Psoas muscle (tissue), 7 donors: ENCODE measurements at regions not wholly inside any gene's neighbourhood (a gene's known extent, or its start where the extent isn't known, plus 50 kb on each side); places are given as distances from the start of the nearest gene placed in this dataset.

Source experiments
- ATAC-seq, 4 donors: fragments of 200-7000 bp; cut with Tn5 transposase; one replicate each; pipeline ENCODE4 v1.9.1; 2020; ENCODE audit warnings: moderate library complexity in 3 of 4, mild to moderate bottlenecking in 2 of 4
- DNase-seq, 2 donors: peaks; one replicate each; pipeline ENCODE4 v3.0.0-alpha.2; 2020
- H3K27ac ChIP-seq: fragments of 200-600 bp; one replicate; pipeline ENCODE4 v1.8.0; 2022
- H3K27me3 ChIP-seq, 3 donors: fragments of 200-600 bp in 1 of 3; one replicate each; pipeline versions ENCODE4 v1.6.1 to v1.8.0; 2013 to 2022; ENCODE audit warnings: low read length in 2 of 3, mild to moderate bottlenecking in 2 of 3, moderate library complexity in 1 of 3; ENCODE audit not compliant: insufficient read depth in 3 of 3
- H3K36me3 ChIP-seq, 2 donors: fragments of 200-600 bp in 1 of 2; one replicate each; pipeline versions ENCODE4 v1.6.1 to v1.8.0; 2013 to 2022; ENCODE audit warnings: low read depth in 1 of 2, mild to moderate bottlenecking in 1 of 2, moderate library complexity in 1 of 2; ENCODE audit not compliant: insufficient read depth in 1 of 2
- H3K4me1 ChIP-seq: fragments of 200-600 bp; one replicate; pipeline ENCODE4 v1.8.0; 2022
- H3K4me3 ChIP-seq: fragments of 200-600 bp; one replicate; pipeline ENCODE4 v1.8.0; 2022; ENCODE audit warnings: mild to moderate bottlenecking
- H3K9me3 ChIP-seq: fragments of 200-600 bp; one replicate; pipeline ENCODE4 v1.8.0; 2022
- CTCF ChIP-seq: fragments of 200-600 bp; IDR thresholded peaks from one replicate; pipeline ENCODE4 v1.8.0; 2022; ENCODE audit warnings: antibody characterized with exemption
- WGBS, 3 donors: extraction: QIAGEN DNeasy Blood & Tissue Kit; methylation state at CpG; one replicate each; pipeline versions ENCODE4 v1.1.6 to v1.1.7; 2013; 5-methylcytosine and 5-hydroxymethylcytosine counted together
- intact Hi-C, 2 donors: fragments of 100-400 bp; cut with DNase I; formaldehyde crosslinking; loops; one replicate each; pipeline versions ENCODE4 v1.11.0 to v1.14.2; 2022
- donor health status: healthy with polysubstance abuse.
- donor health status: DM: no; HTN: no; CAD: no; lungs with moderate emphysema.
- donor health status: Bipolar disorder and iron deficiency.
- donor health status: healthy.
- donor health status: DM: yes; HTN: yes; CAD: no.
- donor health status: DM: no; HTN: no; CAD: no.
- donor health status: DM: yes; HTN: yes; CAD: no.

- DNase-seq (no peak), ATAC-seq (no peak)
- Histone ChIP-seq H3K4me3 (no peak overlapping the region), H3K27ac (no peak overlapping the region), H3K36me3 (no peaks in the 10 kb centered on the region), H3K4me1 (no peaks in the 10 kb centered on the region), H3K9me3 (no peaks in the 10 kb centered on the region), H3K27me3 (no peaks in the 10 kb centered on the region)
- WGBS, 3 donors = 90 to 94% (median 93%) methylated on average over 9 of the region's 9 CpGs
- TF ChIP-seq CTCF = no peak
- intact Hi-C loops = no loop called here
Observed at GRCh38 chr11:128214263-128214662, 373.1 kb downstream of the ETS1 start.

- ATAC-seq = no peak
- TF ChIP-seq CTCF = no peak
- H3K36me3 ChIP-seq = no peaks in the 10 kb centered on the region
- 80 to 88% (median 86%) methylated on average over 1 of the region's 1 CpG for WGBS, 3 donors
- no peak overlapping the region for H3K27ac ChIP-seq
- H3K27me3 ChIP-seq = no peaks in the 10 kb centered on the region
- no peaks in the 10 kb centered on the region for H3K4me1 ChIP-seq
- DNase-seq = no peak
- H3K4me3 ChIP-seq = no peak overlapping the region
- intact Hi-C loops = no loop called here
- no peaks in the 10 kb centered on the region for H3K9me3 ChIP-seq
Observed at GRCh38 chr11:128213461-128213860, 373.9 kb downstream of the ETS1 start.

- H3K9me3 ChIP-seq = no peaks in the 10 kb centered on the region
- intact Hi-C loops = no loop called here
- TF ChIP-seq CTCF = no peak
- no peaks in the 10 kb centered on the region for H3K27me3 ChIP-seq
- 75 to 91% (median 85%) methylated on average over 2 of the region's 2 CpGs for WGBS, 3 donors
- H3K27ac ChIP-seq = no peak overlapping the region
- ATAC-seq (no peak), DNase-seq (no peak)
- no peaks in the 10 kb centered on the region for H3K36me3 ChIP-seq
- no peaks in the 10 kb centered on the region for H3K4me1 ChIP-seq
- H3K4me3 ChIP-seq = no peak overlapping the region
Observed at GRCh38 chr11:128212324-128212723, 375.0 kb downstream of the ETS1 start.

GRCh38 chr11:128210148-128210940, 377.0 kb downstream of the ETS1 start:
- ATAC-seq (peak; percentile 80 to 91 (median 82)), DNase-seq (no peak)
- H3K9me3 ChIP-seq = no peaks in the 10 kb centered on the region
- 21 to 38% (median 25%) methylated on average over 3 of the region's 3 CpGs for WGBS, 3 donors
- H3K4me3 ChIP-seq = no peak overlapping the region
- peak overlapping the region; percentile 19 for H3K27ac ChIP-seq
- no peaks in the 10 kb centered on the region for H3K27me3 ChIP-seq
- no peak for TF ChIP-seq CTCF
- H3K36me3 ChIP-seq = no peaks in the 10 kb centered on the region
- intact Hi-C loops = no loop called here
- no peaks in the 10 kb centered on the region for H3K4me1 ChIP-seq

- H3K36me3 ChIP-seq = no peaks in the 10 kb centered on the region
- H3K9me3 ChIP-seq = no peaks in the 10 kb centered on the region
- no peak overlapping the region for H3K4me3 ChIP-seq
- intact Hi-C loops = no loop called here
- TF ChIP-seq CTCF = no peak
- no peak overlapping the region for H3K27ac ChIP-seq
- H3K4me1 ChIP-seq = no peaks in the 10 kb centered on the region
- ATAC-seq (no peak), DNase-seq (no peak)
- H3K27me3 ChIP-seq = no peaks in the 10 kb centered on the region
Observed at GRCh38 chr11:128209138-128209435, 378.3 kb downstream of the ETS1 start.
